GM13977 (cell line): ENCODE measurements at regions not wholly inside any gene's neighbourhood (a gene's known extent, or its start where the extent isn't known, plus 50 kb on each side); places are given as distances from the start of the nearest gene placed in this dataset.

Experiments used
- DNase-seq: peaks from one replicate; pipeline ENCODE4 v3.0.0; 2012; ENCODE audit warnings: low spot score
- CTCF ChIP-seq: IDR thresholded peaks from 2 replicates; pipeline ENCODE4 v1.5.1; 2012; ENCODE audit warnings: mild to moderate bottlenecking, control low read depth; ENCODE audit not compliant: insufficient read depth; ENCODE audit errors: extremely low read depth, missing control alignments
- in situ Hi-C: fragments of 300-500 bp; cut with MboI; formaldehyde crosslinking; loops from one replicate; pipeline ENCODE4 v1.12.0; 2022; ENCODE audit warnings: low sequenced_read_pairs, low pct_unique_long_range_greater_than_20kb, mixed read lengths, inconsistent platforms; ENCODE audit not compliant: unreplicated experiment

- in situ Hi-C loops, result loop anchor here (25.0 kb wide), 1 partner anchor 361 kb away; no protein-coding TSS in a partner anchor
- DNase-seq, result peak; percentile 32
- peak; percentile 77 for TF ChIP-seq CTCF
Observed at GRCh38 chr3:99172736-99173657, 271.5 kb upstream of the DCBLD2 start.

- DNase-seq, result no peak
- in situ Hi-C loops, result loop anchor here (25.0 kb wide), 1 partner anchor 359 kb away; no protein-coding TSS in a partner anchor
- TF ChIP-seq CTCF, result no peak
Observed at GRCh38 chr3:99171800-99172199, 270.3 kb upstream of the DCBLD2 start.

- in situ Hi-C loops, result loop anchor here (25.0 kb wide), 1 partner anchor 359 kb away; no protein-coding TSS in a partner anchor
- no peak for DNase-seq
- no peak for TF ChIP-seq CTCF
Observed at GRCh38 chr3:99170867-99171517, 269.5 kb upstream of the DCBLD2 start.

GRCh38 chr3:99167071-99167470 is 265.6 kb upstream of the DCBLD2 start:
- no peak for DNase-seq
- in situ Hi-C loops, result loop anchor here (25.0 kb wide), 1 partner anchor 355 kb away; no protein-coding TSS in a partner anchor
- no peak for TF ChIP-seq CTCF

GRCh38 chr3:99163314-99163713 is 261.8 kb upstream of the DCBLD2 start:
- in situ Hi-C loops, result loop anchor here (25.0 kb wide), 1 partner anchor 351 kb away; no protein-coding TSS in a partner anchor
- no peak for DNase-seq

More at GRCh38 chr3:99163314-99163713, 261.8 kb upstream of the DCBLD2 start:
- no peak for TF ChIP-seq CTCF
